ENCODE measurements at regions not wholly inside any gene's neighbourhood (a gene's known extent, or its start where the extent isn't known, plus 50 kb on each side); places are given as distances from the start of the nearest gene placed in this dataset.

DNA sequence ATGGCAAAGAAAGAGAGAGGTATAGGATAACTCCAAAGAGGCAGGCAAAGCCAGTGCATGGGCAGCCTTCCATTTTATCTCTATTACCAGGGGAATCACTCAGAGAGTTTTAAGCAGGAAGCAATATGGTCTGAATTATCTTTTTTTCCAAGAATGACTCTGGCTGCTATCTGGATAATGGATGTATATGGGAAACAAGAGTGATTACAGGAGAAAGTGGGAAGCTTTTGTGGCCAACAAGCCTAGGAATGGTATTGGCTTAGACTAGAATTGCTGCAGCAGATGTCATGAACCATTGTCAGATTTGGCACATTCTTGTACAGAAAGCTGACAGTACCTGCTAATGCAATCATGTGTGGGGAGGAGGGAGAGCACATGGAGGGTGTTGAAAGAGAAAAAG, 73.0 kb upstream of the BTBD3 start:
- Histone ChIP-seq H2BK12ac (ENCODE audit: low read length) (no peak overlapping the region), H3K36me3 (replicated peaks in 1 of 2; ENCODE audit: control insufficient read depth in 2 of 2, insufficient read depth in 2 of 2, low read length in 2 of 2) (no peaks in the 10 kb centered on the region), H3K9ac (ENCODE audit: low read depth, low read length, poor library complexity) (no peak overlapping the region), H3K27me3 (ENCODE audit: control insufficient read depth in 3 of 3, insufficient read depth in 3 of 3, low read depth in 1 of 3, low read length in 3 of 3) (no peaks in the 10 kb centered on the region), H3K4me2 (ENCODE audit: insufficient read depth, low read length, poor library complexity, severe bottlenecking) (no peak overlapping the region), H4K8ac (ENCODE audit: low read depth, low read length) (no peak overlapping the region), H2BK5ac (ENCODE audit: low read length) (no peak overlapping the region), H3K18ac (ENCODE audit: low read length) (no peak overlapping the region), H3K9me3 (replicated peaks in 1 of 2; ENCODE audit: control insufficient read depth in 2 of 2, insufficient read depth in 1 of 2, low read depth in 1 of 2, low read length in 2 of 2) (no peaks in the 10 kb centered on the region), H3K27ac (replicated peaks; ENCODE audit: low read length) (no peak overlapping the region), H2BK15ac (ENCODE audit: low read length) (no peak overlapping the region), H2AK5ac (ENCODE audit: low read depth, low read length) (no peak overlapping the region), H3K4me3 (ENCODE audit: low read length in 2 of 2) (no peak overlapping the region), H2BK120ac (ENCODE audit: low read depth, low read length) (no peak overlapping the region), H4K91ac (ENCODE audit: low read depth, low read length, poor library complexity) (no peak overlapping the region), H3K14ac (ENCODE audit: low read length) (no peak overlapping the region), H3K79me1 (ENCODE audit: low read depth, low read length) (no peaks in the 10 kb centered on the region), H2AFZ (ENCODE audit: low read length) (no peak overlapping the region), H3K4ac (ENCODE audit: low read length) (no peak overlapping the region), H3K4me1 (ENCODE audit: control insufficient read depth in 2 of 2, insufficient read depth in 1 of 2, low read depth in 1 of 2, low read length in 2 of 2) (peaks cover 0 to 1% of the 10 kb centered on the region in 2 donors), H3K23ac (ENCODE audit: low read depth, low read length, poor library complexity) (no peak overlapping the region)
- no peak for DNase-seq (ENCODE audit: low spot score)

DNA sequence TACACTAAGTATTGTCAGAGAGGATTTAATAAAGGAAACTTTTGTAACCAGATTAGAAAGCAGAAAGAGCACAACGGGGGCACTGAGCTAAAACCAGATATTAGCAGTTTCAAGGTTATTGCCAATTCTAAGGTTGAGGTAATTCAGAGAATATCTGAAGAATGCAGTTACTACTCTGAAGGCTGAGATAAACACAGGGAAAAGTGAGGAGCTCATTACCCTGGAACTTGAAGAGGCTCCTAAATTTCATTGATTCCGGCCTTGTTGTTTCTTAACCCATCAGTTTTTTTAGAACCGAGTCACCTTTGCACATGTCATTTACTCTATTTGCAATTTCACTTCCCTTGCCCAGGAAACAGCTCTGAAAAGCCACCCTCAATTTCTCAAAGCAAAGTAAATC, 72.4 kb upstream of the BTBD3 start:
- H3K18ac ChIP-seq (ENCODE audit: low read length): no peak overlapping the region
- no peak overlapping the region for H4K91ac ChIP-seq (ENCODE audit: low read depth, low read length, poor library complexity)
- peaks cover 0 to 1% of the 10 kb centered on the region in 2 donors for H3K4me1 ChIP-seq (ENCODE audit: control insufficient read depth in 2 of 2, insufficient read depth in 1 of 2, low read depth in 1 of 2, low read length in 2 of 2)
- no peak overlapping the region for H2BK15ac ChIP-seq (ENCODE audit: low read length)
- no peak overlapping the region for H3K23ac ChIP-seq (ENCODE audit: low read depth, low read length, poor library complexity)
- H3K4ac ChIP-seq (ENCODE audit: low read length): no peak overlapping the region
- H2AK5ac ChIP-seq (ENCODE audit: low read depth, low read length): no peak overlapping the region
- no peaks in the 10 kb centered on the region for H3K9me3 ChIP-seq (replicated peaks in 1 of 2; ENCODE audit: control insufficient read depth in 2 of 2, insufficient read depth in 1 of 2, low read depth in 1 of 2, low read length in 2 of 2)
- no peaks in the 10 kb centered on the region for H3K27me3 ChIP-seq (ENCODE audit: control insufficient read depth in 3 of 3, insufficient read depth in 3 of 3, low read depth in 1 of 3, low read length in 3 of 3)
- no peak overlapping the region for H2AFZ ChIP-seq (ENCODE audit: low read length)
- no peak overlapping the region for H3K27ac ChIP-seq (replicated peaks; ENCODE audit: low read length)
- DNase-seq (ENCODE audit: low spot score): no peak
- H3K36me3 ChIP-seq (replicated peaks in 1 of 2; ENCODE audit: control insufficient read depth in 2 of 2, insufficient read depth in 2 of 2, low read length in 2 of 2): no peaks in the 10 kb centered on the region
- H2BK12ac ChIP-seq (ENCODE audit: low read length): no peak overlapping the region
- H2BK5ac ChIP-seq (ENCODE audit: low read length): no peak overlapping the region
- no peaks in the 10 kb centered on the region for H3K79me1 ChIP-seq (ENCODE audit: low read depth, low read length)
- H2BK120ac ChIP-seq (ENCODE audit: low read depth, low read length): no peak overlapping the region
- no CpG with 5 or more reads among the region's 3 CpGs for WGBS, 2 donors (ENCODE audit: extremely low coverage in 2 of 2, insufficient read length in 2 of 2, insufficient replicate concordance in 1 of 2)
- H4K8ac ChIP-seq (ENCODE audit: low read depth, low read length): no peak overlapping the region
- H3K4me3 ChIP-seq (ENCODE audit: low read length in 2 of 2): no peak overlapping the region
- H3K14ac ChIP-seq (ENCODE audit: low read length): no peak overlapping the region
- no peak overlapping the region for H3K4me2 ChIP-seq (ENCODE audit: insufficient read depth, low read length, poor library complexity, severe bottlenecking)
- no peak overlapping the region for H3K9ac ChIP-seq (ENCODE audit: low read depth, low read length, poor library complexity)

DNA sequence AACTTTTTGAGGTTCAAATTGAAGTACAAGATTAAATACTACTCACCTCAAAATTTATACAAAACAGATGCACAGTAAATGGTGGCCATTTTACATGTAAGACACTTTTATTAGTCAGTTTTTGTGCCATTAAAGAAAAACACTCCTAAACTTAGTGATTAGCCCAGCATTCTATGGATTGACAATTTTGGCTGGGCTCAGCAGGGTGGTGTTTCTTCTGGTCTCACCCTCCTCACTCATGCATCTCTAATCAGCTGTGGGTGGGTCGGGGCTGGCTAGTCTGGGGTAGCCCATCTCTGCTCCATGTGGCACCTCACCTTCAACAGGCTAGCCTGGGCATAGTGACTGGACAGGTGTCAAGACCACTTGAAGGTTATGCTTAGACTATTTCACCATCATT, 71.6 kb upstream of the BTBD3 start:
- no CpG with 5 or more reads among the region's 1 CpG for WGBS, 2 donors (ENCODE audit: extremely low coverage in 2 of 2, insufficient read length in 2 of 2, insufficient replicate concordance in 1 of 2)
- no peaks in the 10 kb centered on the region for H3K79me1 ChIP-seq (ENCODE audit: low read depth, low read length)
- H3K14ac ChIP-seq (ENCODE audit: low read length): no peak overlapping the region

DNA sequence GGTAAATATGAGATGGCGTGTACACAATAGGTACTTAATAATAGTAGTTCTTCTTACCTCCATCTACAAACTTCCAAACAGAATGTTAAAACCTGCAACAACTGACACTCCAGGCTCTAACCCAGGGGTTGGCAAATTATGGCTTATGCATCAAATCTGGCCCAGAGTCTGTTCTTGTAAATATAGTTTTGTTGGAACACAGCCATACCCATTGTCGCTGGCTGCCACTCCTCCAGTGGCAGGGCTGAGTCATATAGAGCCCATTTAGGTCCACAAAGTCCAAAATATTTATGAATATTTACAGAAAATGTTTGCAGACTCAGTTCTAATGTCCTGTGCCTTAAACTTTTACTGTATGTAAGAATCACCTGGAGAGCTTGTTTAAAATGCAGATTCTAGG, 69.9 kb upstream of the BTBD3 start:
- H2BK15ac ChIP-seq (ENCODE audit: low read length): no peak overlapping the region
- no peak overlapping the region for H3K4me3 ChIP-seq (ENCODE audit: low read length in 2 of 2)
- H3K9ac ChIP-seq (ENCODE audit: low read depth, low read length, poor library complexity): no peak overlapping the region
- no peak overlapping the region for H3K23ac ChIP-seq (ENCODE audit: low read depth, low read length, poor library complexity)
- no peak overlapping the region for H3K4me2 ChIP-seq (ENCODE audit: insufficient read depth, low read length, poor library complexity, severe bottlenecking)
- DNase-seq (ENCODE audit: low spot score): no peak
- no peak overlapping the region for H2AFZ ChIP-seq (ENCODE audit: low read length)
- H3K9me3 ChIP-seq (replicated peaks in 1 of 2; ENCODE audit: control insufficient read depth in 2 of 2, insufficient read depth in 1 of 2, low read depth in 1 of 2, low read length in 2 of 2): no peaks in the 10 kb centered on the region
- H3K18ac ChIP-seq (ENCODE audit: low read length): no peak overlapping the region
- no peaks in the 10 kb centered on the region for H3K79me1 ChIP-seq (ENCODE audit: low read depth, low read length)
- H4K8ac ChIP-seq (ENCODE audit: low read depth, low read length): no peak overlapping the region
- no peak overlapping the region for H2BK12ac ChIP-seq (ENCODE audit: low read length)
- no peaks in the 10 kb centered on the region for H3K36me3 ChIP-seq (replicated peaks in 1 of 2; ENCODE audit: control insufficient read depth in 2 of 2, insufficient read depth in 2 of 2, low read length in 2 of 2)
- no peaks in the 10 kb centered on the region for H3K27me3 ChIP-seq (ENCODE audit: control insufficient read depth in 3 of 3, insufficient read depth in 3 of 3, low read depth in 1 of 3, low read length in 3 of 3)
- WGBS, 2 donors (ENCODE audit: extremely low coverage in 2 of 2, insufficient read length in 2 of 2, insufficient replicate concordance in 1 of 2): no CpG with 5 or more reads among the region's 2 CpGs
- H4K91ac ChIP-seq (ENCODE audit: low read depth, low read length, poor library complexity): no peak overlapping the region
- H2BK5ac ChIP-seq (ENCODE audit: low read length): no peak overlapping the region
- no peak overlapping the region for H2AK5ac ChIP-seq (ENCODE audit: low read depth, low read length)
- H3K4me1 ChIP-seq (ENCODE audit: control insufficient read depth in 2 of 2, insufficient read depth in 1 of 2, low read depth in 1 of 2, low read length in 2 of 2): peaks cover 0 to 1% of the 10 kb centered on the region in 2 donors
- H3K27ac ChIP-seq (replicated peaks; ENCODE audit: low read length): no peak overlapping the region
- H3K4ac ChIP-seq (ENCODE audit: low read length): no peak overlapping the region
- no peak overlapping the region for H3K14ac ChIP-seq (ENCODE audit: low read length)
- H2BK120ac ChIP-seq (ENCODE audit: low read depth, low read length): no peak overlapping the region

More for the DNA sequence above, 71.6 kb upstream of the BTBD3 start:
- no peak for DNase-seq (ENCODE audit: low spot score)
- no peak overlapping the region for H2AK5ac ChIP-seq (ENCODE audit: low read depth, low read length)
- no peak overlapping the region for H4K8ac ChIP-seq (ENCODE audit: low read depth, low read length)
- H2BK12ac ChIP-seq (ENCODE audit: low read length): no peak overlapping the region
- H3K4ac ChIP-seq (ENCODE audit: low read length): no peak overlapping the region
- no peaks in the 10 kb centered on the region for H3K36me3 ChIP-seq (replicated peaks in 1 of 2; ENCODE audit: control insufficient read depth in 2 of 2, insufficient read depth in 2 of 2, low read length in 2 of 2)
- H2BK120ac ChIP-seq (ENCODE audit: low read depth, low read length): no peak overlapping the region
- H2BK5ac ChIP-seq (ENCODE audit: low read length): no peak overlapping the region
- no peak overlapping the region for H3K9ac ChIP-seq (ENCODE audit: low read depth, low read length, poor library complexity)
- H3K27ac ChIP-seq (replicated peaks; ENCODE audit: low read length): no peak overlapping the region
- H3K27me3 ChIP-seq (ENCODE audit: control insufficient read depth in 3 of 3, insufficient read depth in 3 of 3, low read depth in 1 of 3, low read length in 3 of 3): no peaks in the 10 kb centered on the region
- H3K9me3 ChIP-seq (replicated peaks in 1 of 2; ENCODE audit: control insufficient read depth in 2 of 2, insufficient read depth in 1 of 2, low read depth in 1 of 2, low read length in 2 of 2): no peaks in the 10 kb centered on the region
- no peak overlapping the region for H3K23ac ChIP-seq (ENCODE audit: low read depth, low read length, poor library complexity)
- no peak overlapping the region for H2BK15ac ChIP-seq (ENCODE audit: low read length)
- H4K91ac ChIP-seq (ENCODE audit: low read depth, low read length, poor library complexity): no peak overlapping the region
- no peak overlapping the region for H2AFZ ChIP-seq (ENCODE audit: low read length)
- H3K4me3 ChIP-seq (ENCODE audit: low read length in 2 of 2): no peak overlapping the region
- peaks cover 0 to 1% of the 10 kb centered on the region in 2 donors for H3K4me1 ChIP-seq (ENCODE audit: control insufficient read depth in 2 of 2, insufficient read depth in 1 of 2, low read depth in 1 of 2, low read length in 2 of 2)
- no peak overlapping the region for H3K18ac ChIP-seq (ENCODE audit: low read length)
- H3K4me2 ChIP-seq (ENCODE audit: insufficient read depth, low read length, poor library complexity, severe bottlenecking): no peak overlapping the region

Measured in neuronal stem cell (in vitro differentiated cells).